Erythroblast (primary cell): ENCODE measurements at regions not wholly inside any gene's neighbourhood (a gene's known extent, or its start where the extent isn't known, plus 50 kb on each side); places are given as distances from the start of the nearest gene placed in this dataset.

Experiments used
- DNase-seq, 2 experiments: peaks; one replicate each; lab custom pipeline; 2025; lab: John Stamatoyannopoulos, UW
- GATA1 ChIP-seq: IDR thresholded peaks from 2 replicates; pipeline ENCODE4 v1.6.1; 2011; ENCODE audit warnings: low read depth, mild to moderate bottlenecking, control low read depth, low read length, moderate library complexity
- POLR2A ChIP-seq: IDR thresholded peaks from 2 replicates; pipeline ENCODE4 v1.6.1; 2011; ENCODE audit warnings: mild to moderate bottlenecking, low read length

DNA sequence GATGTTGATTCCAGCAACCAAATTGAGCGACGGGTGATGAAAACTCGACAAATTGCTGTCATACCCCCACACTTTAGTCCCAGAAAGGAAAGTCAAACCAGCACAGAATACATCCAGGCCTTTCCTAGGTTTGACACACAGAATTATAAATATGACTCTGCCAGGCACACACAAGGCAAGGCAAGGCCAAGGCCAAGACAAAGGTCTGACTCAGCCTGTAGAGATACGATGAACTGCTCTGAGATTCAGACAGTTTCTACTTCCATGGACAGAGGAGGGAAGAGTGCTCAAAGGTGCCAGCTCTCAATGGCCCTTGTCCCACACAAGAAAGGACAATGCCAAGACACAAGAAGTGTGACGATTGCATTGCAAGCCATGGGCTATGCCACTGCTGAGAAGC lies 880.2 kb upstream of the TMEM132C start:
- no peak for TF ChIP-seq POLR2A
- no peak for TF ChIP-seq GATA1
- DNase-seq, result no peak

DNA sequence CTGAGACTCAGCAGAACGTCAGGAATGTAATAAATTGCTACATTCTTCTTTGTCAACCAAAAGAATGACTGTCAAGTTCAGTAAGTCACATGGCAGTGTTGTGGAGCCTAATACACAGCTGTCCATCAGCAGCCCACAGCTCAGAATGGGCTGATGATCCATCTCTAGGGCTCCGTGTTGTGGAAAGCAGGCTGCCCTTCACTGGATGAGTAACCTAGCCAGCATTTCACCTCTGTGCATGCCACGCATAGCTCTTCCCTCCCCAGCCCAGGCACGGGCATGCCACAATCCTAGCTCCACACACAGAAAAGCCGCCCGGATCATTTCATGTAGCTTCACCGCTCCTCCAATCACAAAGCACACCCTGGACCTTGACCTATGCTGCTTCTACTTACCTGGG lies 878.0 kb upstream of the TMEM132C start:
- TF ChIP-seq POLR2A, result no peak
- TF ChIP-seq GATA1, result no peak
- DNase-seq, result no peak

DNA sequence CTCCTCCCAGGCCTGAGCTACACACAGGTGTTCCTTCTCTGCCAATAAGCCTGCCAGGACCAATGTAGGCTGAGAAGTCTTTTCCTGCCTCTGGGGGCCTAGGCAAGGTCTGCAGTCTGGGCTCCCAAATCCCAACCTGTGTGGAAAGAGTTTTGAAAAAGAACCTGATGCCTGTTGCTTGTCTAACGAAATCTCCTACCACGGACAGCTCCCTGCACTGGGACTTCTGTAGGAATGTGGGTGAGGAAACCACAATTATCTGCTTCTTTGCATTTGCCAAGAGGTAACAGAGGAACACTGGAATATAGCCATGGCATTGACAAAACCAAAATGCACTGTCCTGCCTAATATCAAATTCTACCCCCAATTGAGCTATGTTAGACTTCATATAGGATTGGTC lies 877.0 kb upstream of the TMEM132C start:
- TF ChIP-seq POLR2A (no peak), GATA1 (no peak)
- no peak for DNase-seq

- TF ChIP-seq POLR2A (no peak), GATA1 (no peak)
- DNase-seq, result no peak
These were observed 873.5 kb upstream of the TMEM132C start for GRCh38 chr12:127393465-127393864.

GRCh38 chr12:127393896-127394295 lies 873.1 kb upstream of the TMEM132C start:
- DNase-seq, result no peak
- TF ChIP-seq POLR2A (no peak), GATA1 (no peak)

GRCh38 chr12:127396734-127397133 lies 870.2 kb upstream of the TMEM132C start:
- DNase-seq, result no peak
- TF ChIP-seq GATA1, result no peak
- no peak for TF ChIP-seq POLR2A

DNA sequence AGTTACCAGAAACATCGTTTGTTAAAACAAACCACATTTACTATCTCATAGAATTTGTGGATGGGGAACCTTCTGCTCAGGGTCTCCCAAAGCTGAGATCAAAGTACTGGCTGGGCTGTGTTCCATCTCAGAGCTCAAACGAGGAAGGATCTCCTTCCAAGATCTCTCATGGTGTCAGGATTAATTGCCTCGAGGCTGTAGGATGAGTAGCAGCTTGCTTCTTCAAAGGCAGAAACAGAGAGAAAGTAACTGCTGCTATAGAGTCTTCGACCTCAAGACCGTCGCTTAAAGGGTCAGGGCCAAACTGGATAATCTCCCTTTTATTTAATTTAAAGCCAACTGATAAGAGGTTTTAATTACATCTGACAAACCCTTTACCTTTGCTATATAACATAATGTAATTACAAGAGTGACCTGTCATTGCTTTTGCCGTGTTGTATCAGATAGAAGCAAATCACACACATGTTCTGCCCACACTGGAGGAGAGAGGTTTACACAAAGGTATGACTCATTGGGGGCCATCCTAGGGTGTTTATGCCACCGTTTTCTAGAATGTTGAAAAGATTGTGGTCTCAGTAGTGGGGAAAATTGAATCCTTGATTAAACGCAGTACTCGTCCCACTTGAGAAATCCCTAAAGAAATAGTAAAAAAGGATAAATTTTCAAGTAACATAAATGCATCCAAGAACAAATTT lies 868.8 kb upstream of the TMEM132C start:
- TF ChIP-seq POLR2A, result no peak
- TF ChIP-seq GATA1, result no peak
- DNase-seq, result no peak

DNA sequence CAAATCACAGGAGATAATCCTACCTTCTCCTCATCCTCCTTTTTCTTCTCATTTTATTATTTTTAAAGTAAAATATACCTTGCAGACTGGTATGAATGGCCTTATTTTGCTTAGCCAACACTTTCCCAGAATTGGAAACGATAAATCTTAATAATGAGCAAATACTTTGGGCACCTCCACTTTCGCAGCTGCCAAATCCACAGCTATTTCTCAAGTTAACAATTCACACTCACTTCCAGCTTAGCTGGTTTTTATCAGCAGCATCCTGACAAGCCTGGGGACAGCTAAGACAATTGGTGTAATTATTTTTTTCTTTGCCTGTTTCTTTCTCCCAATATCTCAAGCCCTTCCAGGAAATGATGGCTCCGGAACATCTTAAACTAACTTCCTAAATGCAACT lies 867.5 kb upstream of the TMEM132C start:
- TF ChIP-seq POLR2A (no peak), GATA1 (no peak)
- no peak for DNase-seq

DNA sequence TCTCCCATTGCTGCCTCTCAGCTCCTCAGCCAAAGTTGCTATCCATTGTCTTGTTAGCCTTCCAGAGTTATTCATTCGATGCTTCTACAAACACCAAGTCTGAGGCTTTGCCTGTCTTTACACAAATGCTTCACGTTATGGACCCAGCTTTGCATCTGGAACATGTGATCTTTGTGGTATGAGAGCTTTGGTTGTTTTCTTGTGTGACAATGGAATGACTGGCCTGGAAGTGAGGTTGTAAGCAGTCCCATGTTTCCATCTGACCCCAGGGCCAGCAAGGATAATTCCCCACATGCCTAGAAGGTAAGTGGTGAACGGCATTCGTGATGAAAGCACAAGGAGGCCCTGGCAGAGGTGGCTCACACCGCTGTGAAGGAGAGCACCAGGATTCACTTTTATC lies 866.7 kb upstream of the TMEM132C start:
- no peak for DNase-seq
- no peak for TF ChIP-seq POLR2A
- no peak for TF ChIP-seq GATA1

GRCh38 chr12:127401005-127401404 lies 866.0 kb upstream of the TMEM132C start:
- DNase-seq, result no peak
- no peak for TF ChIP-seq GATA1
- no peak for TF ChIP-seq POLR2A

GRCh38 chr12:127401536-127401935 lies 865.4 kb upstream of the TMEM132C start:
- DNase-seq, result no peak
- TF ChIP-seq POLR2A (no peak), GATA1 (no peak)

GRCh38 chr12:127411166-127411915 lies 855.6 kb upstream of the TMEM132C start:
- no peak for TF ChIP-seq GATA1
- no peak for TF ChIP-seq POLR2A
- DNase-seq, result no peak

DNA sequence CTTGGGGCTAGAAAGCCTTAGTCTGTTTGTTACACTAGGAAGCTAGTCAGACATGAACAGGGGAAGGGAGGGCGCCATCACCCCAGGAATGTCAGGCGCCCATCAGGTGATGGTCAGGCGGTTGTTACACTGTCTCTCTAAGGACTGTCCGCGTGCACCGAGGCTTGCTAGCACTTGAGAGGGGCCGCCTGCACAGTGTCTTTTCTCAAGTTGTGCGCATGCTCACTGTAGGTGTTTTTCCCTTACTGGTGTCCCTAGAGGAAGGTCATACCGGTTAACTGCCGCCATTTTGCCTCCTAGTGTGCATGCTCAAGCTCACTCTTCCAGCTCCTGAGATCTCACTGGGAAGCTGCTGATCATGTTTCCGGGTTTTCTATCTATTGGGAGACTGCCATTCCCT lies 855.0 kb upstream of the TMEM132C start:
- DNase-seq, result no peak
- no peak for TF ChIP-seq GATA1
- no peak for TF ChIP-seq POLR2A

DNA sequence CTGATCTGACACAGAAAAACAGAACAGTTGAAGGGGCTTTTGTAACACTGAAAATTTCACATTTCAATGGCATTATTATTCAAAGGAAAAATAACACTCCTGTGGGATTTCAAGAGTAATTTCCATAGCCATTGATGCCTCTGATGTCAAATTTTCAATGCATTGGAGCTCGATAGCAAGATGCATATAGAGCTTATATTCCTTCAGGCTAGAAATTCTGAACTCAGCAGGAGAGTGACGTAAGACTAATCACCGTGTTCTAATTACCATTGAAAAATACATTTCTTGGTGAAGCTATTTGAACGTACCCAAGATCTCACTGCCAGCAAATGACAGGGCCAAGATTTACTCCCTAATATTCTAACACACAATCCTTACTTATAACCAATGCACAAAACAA lies 854.1 kb upstream of the TMEM132C start:
- DNase-seq, result no peak
- TF ChIP-seq POLR2A, result no peak
- no peak for TF ChIP-seq GATA1
